ENCODE measurements at regions not wholly inside any gene's neighbourhood (a gene's known extent, or its start where the extent isn't known, plus 50 kb on each side); places are given as distances from the start of the nearest gene placed in this dataset.

DNA sequence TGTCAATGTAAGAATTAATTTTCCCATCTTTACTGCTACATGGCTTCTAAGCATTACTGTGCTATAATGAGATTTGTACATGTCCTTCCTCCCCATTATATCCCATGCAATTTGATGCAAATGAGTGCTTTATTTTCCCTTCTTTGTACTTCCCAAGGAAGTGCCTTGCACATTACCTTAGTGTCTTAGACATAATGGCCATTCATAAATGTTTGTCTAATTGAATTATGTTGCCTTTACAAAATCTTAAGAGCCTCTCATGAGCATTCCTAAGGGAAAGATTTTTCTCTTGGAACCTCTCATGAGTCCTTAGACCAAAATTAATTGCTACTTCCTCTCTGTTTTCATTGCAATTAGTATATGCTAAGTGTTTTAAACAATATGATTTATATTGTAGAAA is 741.7 kb downstream of the RERGL start:
- TF ChIP-seq, protein P1, sequence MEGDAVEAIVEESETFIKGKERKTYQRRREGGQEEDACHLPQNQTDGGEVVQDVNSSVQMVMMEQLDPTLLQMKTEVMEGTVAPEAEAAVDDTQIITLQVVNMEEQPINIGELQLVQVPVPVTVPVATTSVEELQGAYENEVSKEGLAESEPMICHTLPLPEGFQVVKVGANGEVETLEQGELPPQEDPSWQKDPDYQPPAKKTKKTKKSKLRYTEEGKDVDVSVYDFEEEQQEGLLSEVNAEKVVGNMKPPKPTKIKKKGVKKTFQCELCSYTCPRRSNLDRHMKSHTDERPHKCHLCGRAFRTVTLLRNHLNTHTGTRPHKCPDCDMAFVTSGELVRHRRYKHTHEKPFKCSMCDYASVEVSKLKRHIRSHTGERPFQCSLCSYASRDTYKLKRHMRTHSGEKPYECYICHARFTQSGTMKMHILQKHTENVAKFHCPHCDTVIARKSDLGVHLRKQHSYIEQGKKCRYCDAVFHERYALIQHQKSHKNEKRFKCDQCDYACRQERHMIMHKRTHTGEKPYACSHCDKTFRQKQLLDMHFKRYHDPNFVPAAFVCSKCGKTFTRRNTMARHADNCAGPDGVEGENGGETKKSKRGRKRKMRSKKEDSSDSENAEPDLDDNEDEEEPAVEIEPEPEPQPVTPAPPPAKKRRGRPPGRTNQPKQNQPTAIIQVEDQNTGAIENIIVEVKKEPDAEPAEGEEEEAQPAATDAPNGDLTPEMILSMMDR (IDR thresholded peaks at IDR 0.05), result no peak
- TF ChIP-seq POLR2AphosphoS5 (IDR thresholded peaks at IDR 0.05; ENCODE audit: low read depth, low read length), result no peak

Measured in Panc1 (cell line).